ENCODE measurements at regions not wholly inside any gene's neighbourhood (a gene's known extent, or its start where the extent isn't known, plus 50 kb on each side); places are given as distances from the start of the nearest gene placed in this dataset.
"Not testable (repeated sequence)": the region's sequence is repeated elsewhere in the genome, so short reads cannot be mapped to it uniquely, and the experiment has no call there.

- H3K9me3 ChIP-seq (ENCODE audit: control insufficient read depth, low read length, poor library complexity, severe bottlenecking); H3K27ac Mint-ChIP-seq; H3K4me1 Mint-ChIP-seq; DNase-seq; H3K4me3 Mint-ChIP-seq; ATAC-seq; H3K27me3 Mint-ChIP-seq; H3K36me3 Mint-ChIP-seq (ENCODE audit: low read depth): not testable (repeated sequence)
Observed at GRCh38 chr2:200124665-200125368, 169.4 kb downstream of the MAIP1 start.

GRCh38 chr2:200125444-200126284, 170.3 kb downstream of the MAIP1 start:
- H3K27me3 Mint-ChIP-seq, result peaks cover 6% of the 10 kb centered on the region

DNA sequence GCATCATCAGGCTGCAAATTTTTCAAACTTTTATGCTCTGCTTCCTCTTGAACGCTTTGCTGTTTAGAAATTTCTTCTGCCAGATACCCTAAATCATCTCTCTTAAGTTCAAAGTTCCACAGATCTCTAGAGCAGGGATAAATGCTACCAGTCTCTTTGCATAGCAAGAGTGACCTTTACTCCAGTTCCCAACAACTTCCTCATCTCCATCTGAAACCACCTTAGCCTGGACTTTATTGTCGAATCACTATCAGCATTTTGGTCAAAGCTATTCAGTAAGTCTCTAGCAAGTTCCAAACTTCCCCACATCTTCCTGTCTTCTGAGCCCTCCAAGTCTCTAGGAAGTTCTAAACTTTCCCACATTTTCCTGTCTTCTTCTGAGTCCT, 170.9 kb downstream of the MAIP1 start:
- not testable (repeated sequence) for H3K9me3 ChIP-seq (ENCODE audit: control insufficient read depth, low read length, poor library complexity, severe bottlenecking); H3K36me3 Mint-ChIP-seq (ENCODE audit: low read depth); H3K4me1 Mint-ChIP-seq; H3K27me3 Mint-ChIP-seq; H3K27ac Mint-ChIP-seq; DNase-seq; ATAC-seq; H3K4me3 Mint-ChIP-seq

More at GRCh38 chr2:200125444-200126284, 170.3 kb downstream of the MAIP1 start:
- no peak for DNase-seq
- H3K27ac Mint-ChIP-seq, result no peak overlapping the region
- no peaks in the 10 kb centered on the region for H3K36me3 Mint-ChIP-seq (ENCODE audit: low read depth)
- ATAC-seq, result no peak
- H3K4me1 Mint-ChIP-seq, result no peaks in the 10 kb centered on the region
- H3K4me3 Mint-ChIP-seq, result no peak overlapping the region
- no peaks in the 10 kb centered on the region for H3K9me3 ChIP-seq (ENCODE audit: control insufficient read depth, low read length, poor library complexity, severe bottlenecking)

DNA sequence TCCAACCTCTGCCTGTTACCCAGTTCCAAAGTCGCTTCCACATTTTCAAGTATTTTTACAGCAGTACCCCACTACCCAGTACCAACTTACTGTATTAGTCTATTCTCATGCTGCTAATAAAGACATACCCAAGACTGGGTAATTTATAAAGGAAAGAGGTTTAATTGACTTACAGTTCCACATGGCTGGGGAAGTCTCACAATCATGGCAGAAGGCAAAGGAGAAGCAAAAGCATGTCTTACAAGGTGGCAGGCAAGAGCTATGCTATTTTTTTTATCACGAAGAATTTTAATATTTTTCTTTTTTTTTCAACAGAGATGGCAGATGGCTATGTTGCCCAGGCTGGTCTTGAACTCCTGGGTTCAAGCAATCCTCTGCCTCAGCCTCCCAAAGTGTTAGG, 171.3 kb downstream of the MAIP1 start:
- not testable (repeated sequence) for H3K27me3 Mint-ChIP-seq; H3K9me3 ChIP-seq (ENCODE audit: control insufficient read depth, low read length, poor library complexity, severe bottlenecking); DNase-seq; H3K27ac Mint-ChIP-seq; H3K36me3 Mint-ChIP-seq (ENCODE audit: low read depth); H3K4me1 Mint-ChIP-seq; ATAC-seq; H3K4me3 Mint-ChIP-seq

GRCh38 chr2:200127848-200128247, 172.5 kb downstream of the MAIP1 start:
- no peaks in the 10 kb centered on the region for H3K9me3 ChIP-seq (ENCODE audit: control insufficient read depth, low read length, poor library complexity, severe bottlenecking)
- DNase-seq (no peak), ATAC-seq (no peak)
- peaks cover 10% of the 10 kb centered on the region for H3K27me3 Mint-ChIP-seq
- peaks cover 2% of the 10 kb centered on the region for H3K36me3 Mint-ChIP-seq (ENCODE audit: low read depth)
- H3K4me3 Mint-ChIP-seq, result no peak overlapping the region
- H3K4me1 Mint-ChIP-seq, result no peaks in the 10 kb centered on the region
- H3K27ac Mint-ChIP-seq, result no peak overlapping the region

GRCh38 chr2:200128296-200128695, 172.9 kb downstream of the MAIP1 start:
- Mint-ChIP-seq H3K36me3 (ENCODE audit: low read depth) (peaks cover 2% of the 10 kb centered on the region), H3K27me3 (peaks cover 10% of the 10 kb centered on the region), H3K4me3 (no peak overlapping the region), H3K27ac (no peak overlapping the region), H3K4me1 (no peaks in the 10 kb centered on the region)
- no peaks in the 10 kb centered on the region for H3K9me3 ChIP-seq (ENCODE audit: control insufficient read depth, low read length, poor library complexity, severe bottlenecking)
- no peak for DNase-seq
- ATAC-seq, result no peak

GRCh38 chr2:200129721-200130462, 174.5 kb downstream of the MAIP1 start:
- peaks cover 2% of the 10 kb centered on the region for H3K36me3 Mint-ChIP-seq (ENCODE audit: low read depth)
- peaks cover 10% of the 10 kb centered on the region for H3K27me3 Mint-ChIP-seq
- no peak overlapping the region for H3K4me3 Mint-ChIP-seq
- H3K27ac Mint-ChIP-seq, result no peak overlapping the region
- ATAC-seq, result no peak
- H3K4me1 Mint-ChIP-seq, result no peaks in the 10 kb centered on the region
- DNase-seq, result no peak
- H3K9me3 ChIP-seq (ENCODE audit: control insufficient read depth, low read length, poor library complexity, severe bottlenecking), result no peaks in the 10 kb centered on the region

- Mint-ChIP-seq H3K36me3 (ENCODE audit: low read depth) (peaks cover 2% of the 10 kb centered on the region), H3K4me3 (no peak overlapping the region), H3K27ac (no peak overlapping the region), H3K27me3 (peaks cover 10% of the 10 kb centered on the region), H3K4me1 (no peaks in the 10 kb centered on the region)
- ATAC-seq (no peak), DNase-seq (no peak)
- no peaks in the 10 kb centered on the region for H3K9me3 ChIP-seq (ENCODE audit: control insufficient read depth, low read length, poor library complexity, severe bottlenecking)
Observed at GRCh38 chr2:200130762-200131166, 175.4 kb downstream of the MAIP1 start.

GRCh38 chr2:200131307-200131706, 175.2 kb upstream of the SPATS2L start:
- no peaks in the 10 kb centered on the region for H3K4me1 Mint-ChIP-seq
- H3K4me3 Mint-ChIP-seq, result no peak overlapping the region
- H3K27me3 Mint-ChIP-seq, result peaks cover 10% of the 10 kb centered on the region
- peaks cover 2% of the 10 kb centered on the region for H3K36me3 Mint-ChIP-seq (ENCODE audit: low read depth)
- H3K27ac Mint-ChIP-seq, result no peak overlapping the region
- ATAC-seq (no peak), DNase-seq (no peak)
- no peaks in the 10 kb centered on the region for H3K9me3 ChIP-seq (ENCODE audit: control insufficient read depth, low read length, poor library complexity, severe bottlenecking)

DNA sequence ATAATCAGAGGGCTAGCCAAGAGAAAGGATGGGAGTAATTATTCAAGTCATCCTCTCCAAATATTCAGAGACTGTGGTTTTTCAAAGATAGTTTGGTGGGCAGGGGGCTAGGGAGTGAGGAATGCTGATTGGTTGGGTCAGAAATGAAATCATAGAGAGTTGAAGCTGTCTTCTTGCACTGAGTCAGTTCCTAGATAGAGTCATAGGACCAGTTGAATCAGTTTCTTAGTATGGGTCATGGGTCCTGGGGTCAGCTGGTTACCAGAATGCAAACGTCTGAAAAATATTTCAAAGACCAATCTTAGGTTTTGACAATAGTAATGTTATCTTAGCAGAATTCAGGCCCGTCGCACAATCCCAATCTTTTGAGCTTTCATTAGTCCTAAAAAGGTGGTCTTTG, 171.4 kb upstream of the SPATS2L start:
- H3K27ac Mint-ChIP-seq, result no peak overlapping the region
- no peak for ATAC-seq
- peaks cover 2% of the 10 kb centered on the region for H3K36me3 Mint-ChIP-seq (ENCODE audit: low read depth)
- H3K4me3 Mint-ChIP-seq, result no peak overlapping the region
- DNase-seq, result no peak
- no peaks in the 10 kb centered on the region for H3K9me3 ChIP-seq (ENCODE audit: control insufficient read depth, low read length, poor library complexity, severe bottlenecking)
- peaks cover 10% of the 10 kb centered on the region for H3K27me3 Mint-ChIP-seq
- H3K4me1 Mint-ChIP-seq, result no peaks in the 10 kb centered on the region

- no peaks in the 10 kb centered on the region for H3K4me1 Mint-ChIP-seq
- DNase-seq (no peak), ATAC-seq (no peak)
- H3K27me3 Mint-ChIP-seq, result peaks cover 2% of the 10 kb centered on the region
- no peaks in the 10 kb centered on the region for H3K36me3 Mint-ChIP-seq (ENCODE audit: low read depth)
- no peaks in the 10 kb centered on the region for H3K9me3 ChIP-seq (ENCODE audit: control insufficient read depth, low read length, poor library complexity, severe bottlenecking)
- H3K4me3 Mint-ChIP-seq, result no peak overlapping the region
- H3K27ac Mint-ChIP-seq, result no peak overlapping the region
Observed at GRCh38 chr2:200136655-200137054, 169.8 kb upstream of the SPATS2L start.

DNA sequence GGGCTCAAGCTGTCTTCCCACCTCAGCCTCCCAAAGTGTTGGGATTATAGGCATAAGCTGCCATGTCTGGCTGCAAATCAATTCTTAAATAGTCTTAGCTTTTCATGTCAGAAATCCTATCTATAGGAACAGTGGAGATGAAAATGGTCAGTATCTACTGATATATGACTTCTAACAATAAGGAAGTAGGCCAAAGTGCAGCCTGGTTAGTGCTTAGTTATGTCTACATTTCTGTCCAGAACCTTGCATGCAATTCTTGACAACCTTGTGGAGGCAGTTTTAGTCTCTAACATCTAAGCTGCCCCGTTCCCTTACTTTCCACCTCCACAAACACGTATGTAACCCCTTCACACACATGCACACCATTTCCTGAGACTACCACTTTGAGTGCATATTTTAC, 169.2 kb upstream of the SPATS2L start:
- H3K27me3 Mint-ChIP-seq, result no peaks in the 10 kb centered on the region
- H3K9me3 ChIP-seq (ENCODE audit: control insufficient read depth, low read length, poor library complexity, severe bottlenecking), result no peaks in the 10 kb centered on the region
- no peak overlapping the region for H3K27ac Mint-ChIP-seq
- H3K4me3 Mint-ChIP-seq, result no peak overlapping the region
- DNase-seq (no peak), ATAC-seq (no peak)
- H3K36me3 Mint-ChIP-seq (ENCODE audit: low read depth), result no peaks in the 10 kb centered on the region
- no peaks in the 10 kb centered on the region for H3K4me1 Mint-ChIP-seq

GRCh38 chr2:200137691-200138090, 168.8 kb upstream of the SPATS2L start:
- no peaks in the 10 kb centered on the region for H3K36me3 Mint-ChIP-seq (ENCODE audit: low read depth)
- ATAC-seq, result no peak

More at GRCh38 chr2:200137691-200138090, 168.8 kb upstream of the SPATS2L start:
- Mint-ChIP-seq H3K4me1 (no peaks in the 10 kb centered on the region), H3K27ac (no peak overlapping the region), H3K27me3 (no peaks in the 10 kb centered on the region), H3K4me3 (no peak overlapping the region)
- no peaks in the 10 kb centered on the region for H3K9me3 ChIP-seq (ENCODE audit: control insufficient read depth, low read length, poor library complexity, severe bottlenecking)
- DNase-seq, result no peak

Measured in T-helper 17 cell (primary cell).